GM21717 (cell line): ENCODE measurements at regions not wholly inside any gene's neighbourhood (a gene's known extent, or its start where the extent isn't known, plus 50 kb on each side); places are given as distances from the start of the nearest gene placed in this dataset.

Source experiments
- ATAC-seq: cut with Tn5 transposase; IDR thresholded peaks from one replicate; pipeline ENCODE4 v1.9.1; 2021; ENCODE audit warnings: mild to moderate bottlenecking, moderate library complexity; ENCODE audit not compliant: unreplicated experiment

- no peak for ATAC-seq
Measured at GRCh38 chr14:58833634-58834378, 196.0 kb downstream of the DACT1 start.

- ATAC-seq: no peak
Measured at GRCh38 chr14:58836303-58836974, 198.7 kb downstream of the DACT1 start.

GRCh38 chr14:58839233-58839632, 201.5 kb downstream of the DACT1 start:
- no peak for ATAC-seq

GRCh38 chr14:58844544-58844943, 206.8 kb downstream of the DACT1 start:
- no peak for ATAC-seq

GRCh38 chr14:58846682-58847465, 209.1 kb downstream of the DACT1 start:
- no peak for ATAC-seq

GRCh38 chr14:58848365-58848764, 210.6 kb downstream of the DACT1 start:
- ATAC-seq: no peak

- no peak for ATAC-seq
Measured at GRCh38 chr14:58849601-58850000, 211.8 kb downstream of the DACT1 start.

GRCh38 chr14:58850011-58850410, 212.2 kb downstream of the DACT1 start:
- no peak for ATAC-seq

GRCh38 chr14:58861586-58861985, 223.8 kb downstream of the DACT1 start:
- no peak for ATAC-seq

GRCh38 chr14:58862416-58863160, 224.8 kb downstream of the DACT1 start:
- no peak for ATAC-seq

- ATAC-seq: no peak
Measured at GRCh38 chr14:58863661-58864345, 226.0 kb downstream of the DACT1 start.

GRCh38 chr14:58864751-58865513, 227.2 kb downstream of the DACT1 start:
- no peak for ATAC-seq

- no peak for ATAC-seq
Measured at GRCh38 chr14:58865514-58866281, 227.9 kb downstream of the DACT1 start.

- no peak for ATAC-seq
Measured at GRCh38 chr14:58866391-58866790, 228.6 kb downstream of the DACT1 start.

GRCh38 chr14:58870961-58871360, 233.2 kb downstream of the DACT1 start:
- no peak for ATAC-seq

GRCh38 chr14:58871573-58871972, 233.8 kb downstream of the DACT1 start:
- ATAC-seq: no peak

GRCh38 chr14:58872061-58872460, 234.3 kb downstream of the DACT1 start:
- no peak for ATAC-seq

GRCh38 chr14:58873228-58873953, 235.6 kb downstream of the DACT1 start:
- no peak for ATAC-seq
